ENCODE measurements at regions not wholly inside any gene's neighbourhood (a gene's known extent, or its start where the extent isn't known, plus 50 kb on each side); places are given as distances from the start of the nearest gene placed in this dataset.

- no peak for TF ChIP-seq ZNF274 (IDR thresholded peaks at IDR 0.05; ENCODE audit: low read depth, low read length)
- TF ChIP-seq YY1 (IDR thresholded peaks at IDR 0.05; ENCODE audit: extremely low read depth, insufficient replicate concordance, low read depth, low read length), result no peak
- TF ChIP-seq CTCF (IDR thresholded peaks at IDR 0.05 in 2 of 3, conservative IDR thresholded peaks at IDR 0.05 in 1 of 3; ENCODE audit: borderline replicate concordance in 1 of 3, insufficient read depth in 1 of 3, low read depth in 2 of 3, low read length in 2 of 3), result no peak
- no peak for TF ChIP-seq SRF (IDR thresholded peaks at IDR 0.05; ENCODE audit: low read depth)
These were observed 165.0 kb downstream of the VEGFA start for GRCh38 chr6:43934803-43935602.

All from HCT116 (cell line).